NCI-H1436 treated with DMSO at 0.1 percent for 48 hours (cell line): ENCODE measurements at regions not wholly inside any gene's neighbourhood (a gene's known extent, or its start where the extent isn't known, plus 50 kb on each side); places are given as distances from the start of the nearest gene placed in this dataset.

Experiments used
- DNase-seq: peaks from one replicate; lab custom pipeline; 2025; lab: John Stamatoyannopoulos, UW

- DNase-seq: no peak
Measured at GRCh38 chr12:93043192-93043876, 114.2 kb upstream of the EEA1 start.

DNA sequence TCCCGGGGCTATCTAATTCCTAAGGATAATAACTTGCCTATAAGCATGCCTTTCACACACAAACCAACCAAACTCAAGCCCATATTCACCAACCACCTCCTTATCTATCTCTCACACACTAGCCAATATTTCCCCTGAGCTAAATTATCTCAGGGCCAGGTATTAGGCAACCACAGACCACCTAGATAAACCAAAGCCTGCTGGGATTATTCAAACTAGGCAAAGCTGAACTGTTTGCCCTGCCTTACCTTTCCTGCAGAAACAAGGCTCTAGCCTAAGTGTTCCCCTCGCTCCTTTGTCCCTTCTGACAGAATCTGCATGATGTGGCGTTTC lies 114.7 kb upstream of the EEA1 start:
- DNase-seq: no peak

- DNase-seq: no peak
Measured at GRCh38 chr12:93047118-93047517, 118.0 kb upstream of the EEA1 start.

- DNase-seq: no peak
Measured at GRCh38 chr12:93048656-93049055, 119.6 kb upstream of the EEA1 start.

DNA sequence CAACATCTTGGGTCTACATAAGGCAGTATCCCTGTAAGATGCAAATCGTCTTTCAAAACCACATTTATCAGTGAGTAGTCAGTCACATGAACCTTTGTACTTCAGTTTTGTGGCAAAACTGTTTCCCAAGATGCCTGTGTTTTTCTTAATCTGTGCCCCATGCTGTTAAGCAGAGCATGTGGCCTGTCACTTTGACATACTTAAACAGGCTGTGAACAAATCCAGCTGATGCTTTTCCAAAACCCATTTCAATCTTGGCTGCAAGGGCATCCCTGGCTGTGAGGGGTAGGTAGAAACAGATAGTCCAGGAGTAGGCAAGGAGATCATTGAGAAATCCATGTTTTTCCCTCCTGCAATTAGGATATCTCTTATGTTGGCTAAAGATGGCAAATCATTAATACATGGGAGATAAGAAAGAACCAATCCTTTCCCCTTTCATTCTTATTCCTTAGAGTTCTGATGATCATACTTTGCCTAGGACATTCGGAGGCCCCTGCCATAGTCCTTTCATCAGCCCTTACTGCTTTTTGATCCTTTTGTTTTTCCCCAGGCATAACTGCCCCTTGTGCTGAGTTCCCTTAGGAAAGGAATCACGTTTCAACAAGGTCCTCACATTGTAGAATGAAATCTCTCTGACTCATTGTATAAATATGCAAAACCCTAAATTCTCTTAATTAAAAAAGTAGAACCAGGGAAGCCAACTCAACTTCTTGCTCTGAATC lies 121.1 kb upstream of the EEA1 start:
- no peak for DNase-seq

DNA sequence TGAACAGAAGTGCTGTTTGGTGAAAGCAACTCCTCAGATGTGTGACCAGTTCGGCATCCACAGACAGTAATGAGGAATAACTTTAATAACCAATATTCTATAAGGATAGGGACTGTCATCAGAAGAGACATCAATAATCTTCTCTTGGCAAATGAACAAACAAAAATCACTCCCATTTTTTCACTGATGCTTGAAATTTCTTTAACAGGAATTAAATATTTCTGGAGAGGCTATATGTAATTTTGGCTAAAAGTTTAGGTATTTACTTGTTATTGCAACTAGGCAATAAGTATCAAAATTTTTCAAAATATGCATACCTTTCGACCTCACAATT lies 121.6 kb upstream of the EEA1 start:
- no peak for DNase-seq

GRCh38 chr12:93054021-93054420 lies 124.9 kb upstream of the EEA1 start:
- DNase-seq: no peak

- DNase-seq: no peak
Measured at GRCh38 chr12:93055221-93055620, 126.1 kb upstream of the EEA1 start.

DNA sequence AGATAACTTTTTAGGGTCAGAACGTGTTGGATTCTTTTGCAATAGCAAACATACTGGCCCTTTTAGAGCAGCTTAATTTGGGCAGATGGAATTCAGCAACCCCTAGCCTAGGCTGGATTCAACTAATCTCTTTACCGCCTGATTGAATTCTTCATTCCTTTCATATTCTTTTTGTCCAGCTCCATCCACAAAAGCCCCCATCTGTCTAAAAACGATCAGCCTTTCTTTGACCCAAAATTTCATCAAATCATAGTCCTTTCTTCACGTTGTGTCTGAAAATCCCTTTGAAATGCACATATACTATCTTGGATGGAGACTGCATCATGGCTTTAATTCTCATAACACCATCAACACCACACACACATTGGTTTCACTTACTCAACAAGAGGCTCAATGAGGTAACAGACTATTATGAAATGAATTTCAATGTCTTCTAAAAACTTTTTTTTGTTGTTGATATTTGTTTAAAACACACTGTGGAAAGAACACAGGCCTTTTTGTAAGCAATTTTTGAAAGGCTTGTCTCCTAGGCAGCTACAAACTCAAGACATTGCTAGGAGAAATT lies 128.0 kb upstream of the EEA1 start:
- no peak for DNase-seq

- no peak for DNase-seq
Measured at GRCh38 chr12:93058280-93058679, 129.2 kb upstream of the EEA1 start.

DNA sequence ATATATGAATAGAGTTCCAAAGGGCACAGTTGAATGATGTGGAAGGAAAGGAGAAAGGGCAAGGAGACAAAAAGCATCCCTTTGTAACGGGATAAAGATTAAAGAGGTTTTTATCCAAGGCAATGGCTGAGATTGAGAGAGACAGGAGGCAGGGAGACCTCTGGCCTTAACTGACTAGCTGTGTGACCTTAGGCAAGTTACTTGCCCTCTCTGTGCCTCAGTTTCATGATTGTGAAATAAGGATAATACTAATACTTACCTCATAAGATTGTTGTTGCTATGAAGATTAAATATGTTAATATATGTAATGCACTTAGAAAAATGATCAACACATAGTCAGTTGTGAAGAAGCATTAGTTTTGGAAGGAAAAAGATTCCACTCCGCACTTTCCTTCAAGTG lies 130.2 kb upstream of the EEA1 start:
- no peak for DNase-seq

GRCh38 chr12:93059925-93060665 lies 131.0 kb upstream of the EEA1 start:
- no peak for DNase-seq

DNA sequence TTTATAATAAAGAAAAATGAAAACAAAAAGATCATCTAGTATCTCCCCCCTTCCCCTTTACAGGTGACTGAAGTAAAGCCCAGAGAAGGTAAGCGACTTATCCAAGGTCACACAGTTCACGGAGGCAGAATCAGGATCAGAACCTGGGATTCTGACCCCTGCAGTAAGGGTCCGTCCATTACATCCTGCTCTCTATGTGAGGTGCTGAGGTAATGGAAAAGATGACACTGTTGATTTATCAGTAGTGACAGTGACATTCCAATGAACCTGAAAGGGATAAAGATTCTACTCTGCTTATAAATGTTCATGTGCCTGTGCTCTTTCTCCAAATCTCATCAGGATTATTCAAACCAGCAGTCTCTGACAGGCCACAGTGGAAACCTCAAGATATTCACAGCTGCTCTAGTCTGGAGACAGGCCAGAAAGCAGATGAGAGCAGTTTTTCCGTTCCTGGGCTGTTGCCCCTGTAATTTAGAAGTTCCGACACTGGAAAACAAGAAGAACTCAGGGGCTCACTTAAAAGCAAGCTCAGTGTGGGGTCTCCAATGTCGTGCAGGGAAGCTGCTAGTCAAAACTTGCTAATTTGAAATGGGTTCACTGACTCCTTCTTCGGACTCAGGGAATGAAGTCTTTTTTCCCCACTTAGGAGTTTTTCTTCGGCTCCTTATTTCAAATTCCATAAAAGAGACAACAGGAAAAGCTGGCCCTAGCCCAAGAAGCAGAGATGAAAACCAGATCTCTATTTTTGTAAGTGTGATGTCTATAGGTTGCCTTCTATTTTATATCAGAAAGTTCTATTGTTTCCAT lies 131.8 kb upstream of the EEA1 start:
- no peak for DNase-seq

DNA sequence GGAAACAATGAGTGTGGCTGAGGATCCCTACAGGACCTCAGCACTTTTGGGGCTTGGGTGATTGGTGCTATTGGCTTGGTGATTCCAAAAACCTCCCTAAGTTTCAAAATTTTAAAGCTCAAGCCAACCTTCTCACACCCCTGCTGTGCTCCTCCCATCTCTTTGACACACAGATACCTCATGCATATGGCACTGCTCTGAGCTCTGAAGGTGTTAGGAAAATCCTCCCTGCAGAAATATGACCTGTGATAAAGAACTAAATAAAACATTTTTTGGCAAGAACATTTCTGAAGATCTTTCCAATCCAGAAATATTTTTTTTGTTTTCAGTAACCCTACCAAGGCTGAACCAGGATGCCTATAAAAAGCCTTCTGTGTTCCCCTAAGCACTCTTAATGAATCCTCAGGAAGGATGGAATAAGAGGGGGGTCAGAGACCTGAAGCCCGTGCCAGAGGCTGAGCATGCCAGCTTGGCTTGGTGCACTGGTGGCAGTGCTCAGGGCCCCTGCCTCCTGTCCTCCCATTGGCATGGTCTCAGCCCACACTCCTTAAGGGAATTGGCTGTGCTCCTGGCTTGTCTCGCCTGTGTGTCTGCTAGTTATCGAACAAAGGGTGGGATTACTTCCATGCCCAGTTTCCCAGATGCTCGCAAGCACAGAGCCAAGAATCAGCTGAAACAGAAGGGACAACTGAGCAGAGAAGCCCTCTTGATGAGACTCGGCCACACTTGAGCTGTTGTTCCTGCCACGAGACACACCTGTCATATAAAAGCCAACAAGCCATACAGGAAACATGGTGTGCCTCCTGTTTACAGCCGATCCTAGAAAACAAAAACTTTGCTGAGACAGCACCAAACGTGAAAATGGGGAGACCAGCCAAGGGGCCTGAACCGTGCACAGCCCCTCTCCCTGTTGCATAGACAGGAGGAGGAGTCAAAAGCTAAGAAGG lies 132.7 kb upstream of the EEA1 start:
- no peak for DNase-seq

- DNase-seq: no peak
Measured at GRCh38 chr12:93065896-93066295, 136.8 kb upstream of the EEA1 start.

DNA sequence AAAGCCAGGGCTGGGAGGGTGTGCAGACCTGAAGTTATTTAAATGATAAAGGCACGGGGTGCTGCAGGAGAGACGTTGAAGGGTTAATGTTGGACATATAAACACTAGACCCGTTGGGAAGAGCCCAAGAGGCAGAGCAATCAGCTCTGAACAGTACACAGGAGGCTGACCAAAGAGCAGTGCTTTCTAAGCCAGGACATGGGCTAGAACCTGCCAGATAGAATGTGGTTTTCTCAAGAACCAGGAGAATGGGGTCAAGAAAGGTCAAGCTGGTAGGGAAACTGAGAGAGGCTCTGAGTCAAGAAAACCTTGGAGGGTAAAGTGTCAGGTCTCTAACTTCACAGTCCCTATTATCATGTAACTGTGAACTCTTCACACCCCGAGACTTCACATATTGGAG lies 143.2 kb upstream of the EEA1 start:
- DNase-seq: no peak

DNA sequence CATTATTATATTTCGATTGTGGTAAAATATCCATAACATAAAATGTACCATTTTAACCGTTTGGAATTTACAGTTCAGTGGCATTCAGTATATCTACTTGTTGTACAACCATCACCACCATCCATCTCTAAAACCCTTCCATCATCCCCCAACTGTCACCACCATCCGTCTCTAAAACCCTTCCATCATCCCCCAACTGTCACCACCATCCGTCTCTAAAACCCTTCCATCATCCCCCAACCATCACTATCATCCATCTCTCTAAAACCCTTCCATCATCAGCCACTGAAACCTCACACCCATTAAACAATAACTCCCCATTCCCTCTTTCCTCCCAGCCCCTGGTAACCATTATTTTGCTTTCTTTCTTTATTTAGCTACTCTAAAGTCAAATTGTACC lies 144.2 kb upstream of the EEA1 start:
- DNase-seq: no peak

- no peak for DNase-seq
Measured at GRCh38 chr12:93078059-93078458, 149.0 kb upstream of the EEA1 start.

- DNase-seq: no peak
Measured at GRCh38 chr12:93078577-93078976, 149.5 kb upstream of the EEA1 start.

- no peak for DNase-seq
Measured at GRCh38 chr12:93079271-93079670, 150.2 kb upstream of the EEA1 start.

- no peak for DNase-seq
Measured at GRCh38 chr12:93079976-93080375, 150.9 kb upstream of the EEA1 start.
